ACC112 (cell line): ENCODE measurements at regions not wholly inside any gene's neighbourhood (a gene's known extent, or its start where the extent isn't known, plus 50 kb on each side); places are given as distances from the start of the nearest gene placed in this dataset.

Experiments used
- H2AFZ ChIP-seq: fragments of 200-600 bp; sonication (generic); one replicate; pipeline ENCODE4 v1.6.0; 2017; ENCODE audit warnings: antibody characterized with exemption, low read length; ENCODE audit not compliant: unreplicated experiment
- H3K27ac ChIP-seq: fragments of 200-600 bp; sonication (generic); 2 replicates; pipeline ENCODE4 v1.5.1; 2014; ENCODE audit warnings: low read depth, mild to moderate bottlenecking, antibody characterized with exemption, low read length, moderate library complexity
- H3K27me3 ChIP-seq: fragments of 200-600 bp; sonication (generic); 2 replicates; pipeline ENCODE4 v1.6.1; 2014; ENCODE audit warnings: mild to moderate bottlenecking, antibody characterized with exemption, low read length, moderate library complexity, mixed read lengths; ENCODE audit not compliant: insufficient read depth
- H3K36me3 ChIP-seq: fragments of 200-600 bp; sonication (generic); 2 replicates; pipeline ENCODE4 v1.6.1; 2016; ENCODE audit warnings: mild to moderate bottlenecking, antibody characterized with exemption, low read length, moderate library complexity, mixed read lengths; ENCODE audit not compliant: insufficient read depth
- H3K4me1 ChIP-seq: fragments of 200-600 bp; sonication (generic); one replicate; pipeline ENCODE4 v1.6.1; 2016; ENCODE audit warnings: low read length, mixed read lengths; ENCODE audit not compliant: insufficient read depth, unreplicated experiment, control insufficient read depth
- H3K4me3 ChIP-seq: fragments of 200-600 bp; sonication (generic); 2 replicates; pipeline ENCODE4 v1.5.1; 2014; ENCODE audit warnings: mild to moderate bottlenecking, low read depth, low read length
- H3K79me2 ChIP-seq: fragments of 200-600 bp; sonication (generic); one replicate; pipeline ENCODE4 v1.6.0; 2016; ENCODE audit warnings: low read length; ENCODE audit not compliant: control insufficient read depth, unreplicated experiment, insufficient read depth

GRCh38 chr4:32290102-32290501 is 1569.9 kb downstream of the PCDH7 start:
- no peak overlapping the region for H3K27ac ChIP-seq
- H2AFZ ChIP-seq = no peak overlapping the region
- no peak overlapping the region for H3K4me3 ChIP-seq
- no peaks in the 10 kb centered on the region for H3K27me3 ChIP-seq
- H3K4me1 ChIP-seq = no peaks in the 10 kb centered on the region
- no peaks in the 10 kb centered on the region for H3K79me2 ChIP-seq
- H3K36me3 ChIP-seq = no peaks in the 10 kb centered on the region

GRCh38 chr4:32318926-32319325 is 1598.8 kb downstream of the PCDH7 start:
- H3K4me1 ChIP-seq = no peaks in the 10 kb centered on the region
- no peak overlapping the region for H2AFZ ChIP-seq
- no peak overlapping the region for H3K27ac ChIP-seq
- no peak overlapping the region for H3K4me3 ChIP-seq
- H3K36me3 ChIP-seq = no peaks in the 10 kb centered on the region
- no peaks in the 10 kb centered on the region for H3K79me2 ChIP-seq
- H3K27me3 ChIP-seq = no peaks in the 10 kb centered on the region

GRCh38 chr4:32321421-32321820 is 1601.3 kb downstream of the PCDH7 start:
- no peaks in the 10 kb centered on the region for H3K36me3 ChIP-seq
- no peak overlapping the region for H2AFZ ChIP-seq
- no peak overlapping the region for H3K27ac ChIP-seq
- no peaks in the 10 kb centered on the region for H3K27me3 ChIP-seq
- H3K79me2 ChIP-seq = no peaks in the 10 kb centered on the region
- H3K4me1 ChIP-seq = no peaks in the 10 kb centered on the region
- no peak overlapping the region for H3K4me3 ChIP-seq

- Histone ChIP-seq H2AFZ (no peak overlapping the region), H3K4me1 (no peaks in the 10 kb centered on the region), H3K27ac (no peak overlapping the region)
Observed at GRCh38 chr4:32334759-32335158, 1614.6 kb downstream of the PCDH7 start.

GRCh38 chr4:32337403-32337802 is 1617.2 kb downstream of the PCDH7 start:
- no peak overlapping the region for H3K27ac ChIP-seq
- no peak overlapping the region for H2AFZ ChIP-seq
- no peaks in the 10 kb centered on the region for H3K27me3 ChIP-seq
- H3K4me3 ChIP-seq = no peak overlapping the region
- no peaks in the 10 kb centered on the region for H3K79me2 ChIP-seq
- H3K4me1 ChIP-seq = no peaks in the 10 kb centered on the region
- H3K36me3 ChIP-seq = no peaks in the 10 kb centered on the region

More at GRCh38 chr4:32334759-32335158, 1614.6 kb downstream of the PCDH7 start:
- Histone ChIP-seq H3K36me3 (no peaks in the 10 kb centered on the region), H3K27me3 (no peaks in the 10 kb centered on the region), H3K79me2 (no peaks in the 10 kb centered on the region), H3K4me3 (no peak overlapping the region)

GRCh38 chr4:32340591-32340990 is 1620.4 kb downstream of the PCDH7 start:
- H2AFZ ChIP-seq = no peak overlapping the region
- H3K4me3 ChIP-seq = no peak overlapping the region
- H3K36me3 ChIP-seq = no peaks in the 10 kb centered on the region
- no peaks in the 10 kb centered on the region for H3K79me2 ChIP-seq
- no peaks in the 10 kb centered on the region for H3K4me1 ChIP-seq
- H3K27ac ChIP-seq = no peak overlapping the region
- no peaks in the 10 kb centered on the region for H3K27me3 ChIP-seq

- no peak overlapping the region for H3K27ac ChIP-seq
Observed at GRCh38 chr4:32341342-32341741, 1621.2 kb downstream of the PCDH7 start.

GRCh38 chr4:32342054-32342453 is 1621.9 kb downstream of the PCDH7 start:
- Histone ChIP-seq H3K4me3 (no peak overlapping the region), H2AFZ (no peak overlapping the region), H3K4me1 (no peaks in the 10 kb centered on the region), H3K27ac (no peak overlapping the region), H3K36me3 (no peaks in the 10 kb centered on the region), H3K27me3 (no peaks in the 10 kb centered on the region), H3K79me2 (no peaks in the 10 kb centered on the region)

More at GRCh38 chr4:32341342-32341741, 1621.2 kb downstream of the PCDH7 start:
- H2AFZ ChIP-seq = no peak overlapping the region
- no peaks in the 10 kb centered on the region for H3K36me3 ChIP-seq
- no peaks in the 10 kb centered on the region for H3K27me3 ChIP-seq
- no peaks in the 10 kb centered on the region for H3K79me2 ChIP-seq
- no peak overlapping the region for H3K4me3 ChIP-seq
- no peaks in the 10 kb centered on the region for H3K4me1 ChIP-seq

- no peaks in the 10 kb centered on the region for H3K79me2 ChIP-seq
- H3K27me3 ChIP-seq = no peaks in the 10 kb centered on the region
- H2AFZ ChIP-seq = no peak overlapping the region
- H3K36me3 ChIP-seq = no peaks in the 10 kb centered on the region
- no peak overlapping the region for H3K4me3 ChIP-seq
- H3K27ac ChIP-seq = no peak overlapping the region
- no peaks in the 10 kb centered on the region for H3K4me1 ChIP-seq
Observed at GRCh38 chr4:32349026-32349425, 1628.9 kb downstream of the PCDH7 start.

GRCh38 chr4:32374206-32374605 is 1654.0 kb downstream of the PCDH7 start:
- H3K27ac ChIP-seq = no peak overlapping the region
- H3K4me3 ChIP-seq = no peak overlapping the region
- H3K79me2 ChIP-seq = no peaks in the 10 kb centered on the region
- no peak overlapping the region for H2AFZ ChIP-seq
- H3K36me3 ChIP-seq = no peaks in the 10 kb centered on the region
- H3K27me3 ChIP-seq = no peaks in the 10 kb centered on the region
- no peaks in the 10 kb centered on the region for H3K4me1 ChIP-seq

GRCh38 chr4:32393806-32394205 is 1673.6 kb downstream of the PCDH7 start:
- Histone ChIP-seq H3K36me3 (no peaks in the 10 kb centered on the region), H3K79me2 (no peaks in the 10 kb centered on the region), H2AFZ (peak overlapping the region; percentile 21), H3K4me3 (no peak overlapping the region), H3K4me1 (no peaks in the 10 kb centered on the region), H3K27ac (no peak overlapping the region), H3K27me3 (no peaks in the 10 kb centered on the region)
